ENCODE measurements at regions not wholly inside any gene's neighbourhood (a gene's known extent, or its start where the extent isn't known, plus 50 kb on each side); places are given as distances from the start of the nearest gene placed in this dataset.
A peak's percentile ranks its signal among the peaks of the same experiment; 100 is the strongest.

- Histone ChIP-seq H2AFZ (ENCODE audit: low read length) (no peak overlapping the region), H3K9ac (ENCODE audit: low read depth, low read length, poor library complexity, severe bottlenecking) (no peak overlapping the region), H3K4me3 (ENCODE audit: low read length, poor library complexity, severe bottlenecking) (no peak overlapping the region), H3F3A (ENCODE audit: low read depth) (no peaks in the 10 kb centered on the region), H3K36me3 (ENCODE audit: insufficient read depth, low read length) (no peaks in the 10 kb centered on the region), H3K9me2 (replicated peaks; ENCODE audit: low read depth, low read length) (no peaks in the 10 kb centered on the region), H3K4me2 (ENCODE audit: low read depth, low read length, poor library complexity, severe bottlenecking) (no peak overlapping the region), H4K20me1 (ENCODE audit: insufficient read depth, low read length, poor library complexity, severe bottlenecking) (no peaks in the 10 kb centered on the region), H3K79me2 (ENCODE audit: insufficient read depth, low read length) (no peaks in the 10 kb centered on the region), H3K27me3 (ENCODE audit: insufficient read depth, low read length, poor library complexity, severe bottlenecking) (no peaks in the 10 kb centered on the region), H3K9me3 (ENCODE audit: insufficient read depth, low read depth, low read length) (no peaks in the 10 kb centered on the region), H3K4me1 (ENCODE audit: insufficient read depth, low read length, poor library complexity, severe bottlenecking) (no peaks in the 10 kb centered on the region)
- TF ChIP-seq CTCF (conservative IDR thresholded peaks at IDR 0.05; ENCODE audit: low read length) (no peak), EZH2phosphoT487 (IDR thresholded peaks at IDR 0.05; ENCODE audit: borderline replicate concordance) (no peak)
Observed at GRCh38 chr14:38143170-38143569, 64.5 kb upstream of the SSTR1 start.

- H3K4me3 ChIP-seq (ENCODE audit: low read length, poor library complexity, severe bottlenecking): no peak overlapping the region
- no peaks in the 10 kb centered on the region for H3K9me3 ChIP-seq (ENCODE audit: insufficient read depth, low read depth, low read length)
- H3K4me2 ChIP-seq (ENCODE audit: low read depth, low read length, poor library complexity, severe bottlenecking): no peak overlapping the region
- TF ChIP-seq CTCF (conservative IDR thresholded peaks at IDR 0.05; ENCODE audit: low read length) (no peak), EZH2phosphoT487 (IDR thresholded peaks at IDR 0.05; ENCODE audit: borderline replicate concordance) (no peak)
- no peaks in the 10 kb centered on the region for H3K4me1 ChIP-seq (ENCODE audit: insufficient read depth, low read length, poor library complexity, severe bottlenecking)
- H3K27me3 ChIP-seq (ENCODE audit: insufficient read depth, low read length, poor library complexity, severe bottlenecking): no peaks in the 10 kb centered on the region
- H3K9ac ChIP-seq (ENCODE audit: low read depth, low read length, poor library complexity, severe bottlenecking): no peak overlapping the region
- H3K9me2 ChIP-seq (replicated peaks; ENCODE audit: low read depth, low read length): no peaks in the 10 kb centered on the region
- H2AFZ ChIP-seq (ENCODE audit: low read length): peak overlapping the region; percentile 17; the same call in 1 of the 2 replicates
- no peaks in the 10 kb centered on the region for H3K36me3 ChIP-seq (ENCODE audit: insufficient read depth, low read length)
- H3K79me2 ChIP-seq (ENCODE audit: insufficient read depth, low read length): no peaks in the 10 kb centered on the region
- H3F3A ChIP-seq (ENCODE audit: low read depth): no peaks in the 10 kb centered on the region
- H4K20me1 ChIP-seq (ENCODE audit: insufficient read depth, low read length, poor library complexity, severe bottlenecking): no peaks in the 10 kb centered on the region
Observed at GRCh38 chr14:38143659-38144505, 63.8 kb upstream of the SSTR1 start.

DNA sequence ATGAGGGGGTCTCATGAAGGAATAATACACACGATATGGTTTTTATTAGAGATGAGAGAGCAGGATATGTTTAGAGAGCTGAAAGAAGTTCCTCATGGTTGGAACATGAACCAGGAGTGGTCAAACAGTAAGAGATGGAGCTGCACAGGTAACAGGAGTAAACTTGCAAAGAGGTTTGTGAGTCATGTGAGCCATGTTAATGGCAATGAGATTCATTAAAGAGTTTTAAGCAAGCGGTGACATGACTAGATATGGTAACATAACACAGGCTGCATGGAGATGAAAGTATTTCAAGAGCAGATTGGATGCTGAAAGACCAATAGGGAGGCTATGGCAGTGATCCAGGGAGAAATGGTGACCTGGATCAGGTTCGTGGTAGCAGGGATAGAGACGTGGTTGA is 62.6 kb upstream of the SSTR1 start:
- Histone ChIP-seq H2AFZ (ENCODE audit: low read length) (no peak overlapping the region), H3K9ac (ENCODE audit: low read depth, low read length, poor library complexity, severe bottlenecking) (no peak overlapping the region), H3K9me2 (replicated peaks; ENCODE audit: low read depth, low read length) (no peaks in the 10 kb centered on the region), H3K4me2 (ENCODE audit: low read depth, low read length, poor library complexity, severe bottlenecking) (no peak overlapping the region), H3F3A (ENCODE audit: low read depth) (no peaks in the 10 kb centered on the region), H3K9me3 (ENCODE audit: insufficient read depth, low read depth, low read length) (no peaks in the 10 kb centered on the region), H4K20me1 (ENCODE audit: insufficient read depth, low read length, poor library complexity, severe bottlenecking) (no peaks in the 10 kb centered on the region), H3K27me3 (ENCODE audit: insufficient read depth, low read length, poor library complexity, severe bottlenecking) (no peaks in the 10 kb centered on the region), H3K4me1 (ENCODE audit: insufficient read depth, low read length, poor library complexity, severe bottlenecking) (no peaks in the 10 kb centered on the region), H3K4me3 (ENCODE audit: low read length, poor library complexity, severe bottlenecking) (no peak overlapping the region), H3K79me2 (ENCODE audit: insufficient read depth, low read length) (no peaks in the 10 kb centered on the region), H3K36me3 (ENCODE audit: insufficient read depth, low read length) (no peaks in the 10 kb centered on the region)
- no peak for TF ChIP-seq CTCF (conservative IDR thresholded peaks at IDR 0.05; ENCODE audit: low read length)
- TF ChIP-seq EZH2phosphoT487 (IDR thresholded peaks at IDR 0.05; ENCODE audit: borderline replicate concordance): no peak

All from Loucy (cell line).